HG03378 (cell line): ENCODE measurements at regions not wholly inside any gene's neighbourhood (a gene's known extent, or its start where the extent isn't known, plus 50 kb on each side); places are given as distances from the start of the nearest gene placed in this dataset.

ENCODE experiments used
- ATAC-seq: cut with Tn5 transposase; IDR thresholded peaks from one replicate; pipeline ENCODE4 v1.9.1; 2021; ENCODE audit warnings: mild to moderate bottlenecking, moderate library complexity; ENCODE audit not compliant: unreplicated experiment

DNA sequence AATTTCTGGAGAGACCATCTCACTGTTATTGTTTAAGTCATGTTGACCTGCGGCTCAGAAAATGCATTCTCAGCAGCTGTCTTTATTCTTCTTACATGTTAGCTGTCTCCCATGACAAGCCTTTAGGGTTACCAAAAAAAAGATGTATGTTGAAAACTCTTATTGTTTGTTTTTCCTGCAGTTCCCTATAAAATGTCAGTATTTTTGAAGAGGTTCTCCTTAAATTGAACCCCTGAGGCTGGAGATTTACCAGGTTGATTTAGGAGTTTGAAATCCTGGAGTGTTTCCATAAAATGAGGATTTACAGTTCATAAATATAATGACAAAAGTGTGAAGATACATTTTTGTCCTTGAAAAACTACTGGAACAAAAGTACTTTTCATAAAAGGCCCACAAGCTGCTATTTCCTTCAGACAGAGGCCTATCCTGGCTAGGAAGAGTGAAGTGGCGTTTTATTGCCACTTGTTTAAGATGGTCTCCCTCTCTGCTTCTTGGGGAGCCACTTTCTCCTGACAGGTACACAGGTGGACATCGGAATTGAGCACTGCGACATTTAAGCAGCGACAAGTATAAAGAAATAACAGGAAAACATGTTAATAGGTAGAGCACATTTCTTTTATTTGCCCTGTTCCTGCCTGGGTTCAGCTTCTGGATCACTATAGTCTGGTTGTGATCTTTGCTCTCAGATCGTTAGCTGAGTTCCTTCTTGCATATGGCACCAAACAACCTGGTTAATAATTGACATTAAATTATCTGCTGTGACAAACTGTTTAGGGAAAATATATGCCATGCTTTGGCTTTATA, 344.8 kb upstream of the RPS23 start:
- ATAC-seq = no peak

DNA sequence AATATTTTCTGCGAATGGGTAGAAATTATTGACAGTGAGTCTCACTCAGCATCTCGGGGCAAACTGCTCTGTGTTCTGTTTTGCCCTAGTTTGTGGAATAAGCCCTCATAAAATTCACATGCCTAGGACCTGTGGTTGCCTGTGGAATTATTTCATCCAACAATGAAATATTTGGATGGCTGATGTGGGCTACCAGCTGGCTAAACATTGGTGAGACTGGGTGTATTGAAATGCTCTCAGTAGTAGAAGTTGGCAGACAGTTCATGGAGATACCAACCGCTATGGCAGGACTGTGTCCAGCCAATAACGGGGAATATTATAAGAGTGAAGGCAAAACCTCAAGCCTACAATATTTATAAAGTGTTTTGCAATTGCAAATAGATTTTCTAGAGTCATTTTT, 344.1 kb upstream of the RPS23 start:
- no peak for ATAC-seq

DNA sequence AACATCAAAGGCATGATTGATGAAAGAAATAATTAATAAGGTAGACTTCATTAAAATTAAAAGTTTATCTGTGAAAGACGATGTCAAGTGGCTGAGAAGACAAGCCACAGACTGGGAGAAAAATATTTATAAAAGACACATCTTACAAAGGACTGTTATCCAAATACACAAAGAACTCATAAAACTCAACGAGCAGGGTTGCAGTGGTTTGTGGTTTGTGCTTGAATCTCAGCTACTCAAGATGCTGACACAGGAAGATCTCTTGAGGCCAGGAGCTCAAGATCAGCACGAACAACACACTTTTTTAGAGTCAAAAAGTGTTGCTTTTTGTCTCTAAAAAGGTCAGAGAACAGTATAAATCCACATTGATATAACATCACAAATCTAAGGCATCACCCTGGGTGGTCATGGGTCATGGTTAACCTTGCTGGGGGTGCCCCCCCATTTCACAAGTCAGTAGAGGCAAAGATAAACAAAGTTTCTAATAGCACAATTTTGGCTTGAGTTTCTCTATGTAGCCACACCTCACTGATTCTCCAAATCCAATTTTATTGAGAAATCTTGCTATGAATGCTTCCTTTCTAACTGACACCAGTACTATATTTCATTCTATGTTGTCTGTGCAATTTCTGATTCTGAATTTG, 342.9 kb upstream of the RPS23 start:
- no peak for ATAC-seq

DNA sequence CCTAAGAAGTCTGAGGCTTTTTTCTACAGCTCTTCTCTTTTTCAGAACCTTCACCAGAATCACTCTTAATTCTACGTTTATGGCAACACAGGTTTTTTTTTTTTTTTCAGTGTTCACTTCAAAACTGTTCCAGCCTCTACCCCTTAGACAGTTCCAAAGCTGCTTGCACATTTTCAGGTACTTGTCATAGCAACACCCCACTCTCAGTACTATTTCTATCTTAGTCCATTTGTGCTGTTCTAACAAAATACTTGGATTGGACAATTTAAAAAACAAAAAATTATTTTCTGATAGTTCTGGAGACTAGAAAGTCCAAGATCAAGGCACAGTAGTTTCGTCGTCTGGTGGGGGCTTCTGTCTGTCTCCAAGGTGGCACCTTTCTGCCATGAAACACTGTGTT, 340.9 kb upstream of the RPS23 start:
- ATAC-seq = no peak

DNA sequence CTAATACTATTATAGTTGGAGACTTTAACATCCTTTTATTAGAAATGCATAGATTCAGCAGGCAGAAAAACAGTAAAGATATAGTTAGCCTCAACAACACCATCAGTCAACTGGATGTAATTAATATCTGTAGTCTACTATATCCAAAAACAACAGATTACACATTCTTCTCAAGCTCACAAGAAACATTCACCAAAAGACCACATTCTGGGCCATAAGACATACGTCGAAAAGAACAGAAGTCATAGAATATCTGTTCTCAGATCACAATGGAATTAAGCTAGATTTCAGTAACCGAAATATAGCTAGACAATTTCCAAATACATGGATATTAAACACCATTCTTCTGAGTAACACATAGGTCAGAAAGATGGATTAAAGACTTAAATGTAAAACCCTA, 336.6 kb upstream of the RPS23 start:
- ATAC-seq = no peak

DNA sequence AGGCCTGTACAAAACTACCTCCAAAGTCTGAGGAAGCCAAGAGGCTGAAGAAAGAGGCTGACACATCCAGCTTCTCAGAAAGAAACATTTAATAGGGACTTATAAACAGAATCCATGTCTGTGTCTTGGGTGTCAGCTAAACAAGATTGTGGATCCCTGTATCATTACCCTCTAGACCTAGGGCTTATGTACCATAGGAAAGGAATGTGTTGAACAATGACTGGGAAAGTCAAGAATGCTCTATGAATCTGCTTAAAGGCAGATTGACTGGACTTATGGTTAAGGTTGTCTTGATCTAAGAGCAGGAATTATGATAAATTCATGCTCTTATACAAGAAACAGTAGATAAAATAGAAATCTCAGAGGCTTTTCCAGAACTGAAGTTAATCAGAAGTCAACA, 335.7 kb upstream of the RPS23 start:
- no peak for ATAC-seq

DNA sequence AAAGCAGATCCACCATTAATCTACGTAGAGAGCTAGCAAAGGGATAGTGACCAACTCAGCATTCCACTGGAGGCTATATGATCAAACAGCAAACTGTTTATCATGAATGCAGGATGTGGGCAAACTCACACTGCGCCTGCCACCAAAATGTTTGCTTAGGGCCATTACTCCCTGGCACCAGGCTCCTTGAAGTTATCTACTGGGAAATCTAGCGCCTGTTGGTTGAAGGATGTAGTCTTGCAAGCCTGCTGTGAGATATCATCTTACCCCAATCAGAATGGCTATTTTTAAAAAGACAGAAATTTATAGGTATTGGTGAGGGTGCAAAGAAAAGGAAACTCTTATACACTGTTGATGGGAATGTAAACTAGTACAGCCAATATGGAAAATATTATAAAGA, 332.5 kb upstream of the RPS23 start:
- ATAC-seq = no peak

DNA sequence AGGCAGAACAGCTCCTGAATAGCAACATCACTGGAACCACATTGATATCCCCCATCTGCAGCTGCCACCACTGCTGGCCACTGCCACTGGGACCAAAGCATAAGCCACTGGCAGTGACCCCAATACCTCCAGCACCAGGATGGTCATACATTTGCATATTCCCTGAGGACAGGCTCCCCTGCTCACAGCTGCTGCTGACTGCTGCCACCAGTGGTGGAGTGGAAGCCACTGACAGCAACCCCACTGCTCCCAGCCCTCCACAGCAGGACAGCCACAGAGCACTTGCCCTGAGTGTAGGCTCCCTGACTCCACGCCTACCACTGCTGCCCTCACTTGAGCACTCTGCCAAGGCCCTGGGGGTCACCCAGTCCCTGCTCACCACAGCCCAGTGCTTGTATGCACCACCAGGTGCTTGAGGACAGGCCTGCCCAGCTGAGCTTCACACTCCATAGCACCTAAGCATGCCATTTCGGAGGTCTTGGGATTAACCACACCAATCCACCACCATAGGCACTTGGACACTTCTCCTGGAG, 327.4 kb upstream of the RPS23 start:
- no peak for ATAC-seq

DNA sequence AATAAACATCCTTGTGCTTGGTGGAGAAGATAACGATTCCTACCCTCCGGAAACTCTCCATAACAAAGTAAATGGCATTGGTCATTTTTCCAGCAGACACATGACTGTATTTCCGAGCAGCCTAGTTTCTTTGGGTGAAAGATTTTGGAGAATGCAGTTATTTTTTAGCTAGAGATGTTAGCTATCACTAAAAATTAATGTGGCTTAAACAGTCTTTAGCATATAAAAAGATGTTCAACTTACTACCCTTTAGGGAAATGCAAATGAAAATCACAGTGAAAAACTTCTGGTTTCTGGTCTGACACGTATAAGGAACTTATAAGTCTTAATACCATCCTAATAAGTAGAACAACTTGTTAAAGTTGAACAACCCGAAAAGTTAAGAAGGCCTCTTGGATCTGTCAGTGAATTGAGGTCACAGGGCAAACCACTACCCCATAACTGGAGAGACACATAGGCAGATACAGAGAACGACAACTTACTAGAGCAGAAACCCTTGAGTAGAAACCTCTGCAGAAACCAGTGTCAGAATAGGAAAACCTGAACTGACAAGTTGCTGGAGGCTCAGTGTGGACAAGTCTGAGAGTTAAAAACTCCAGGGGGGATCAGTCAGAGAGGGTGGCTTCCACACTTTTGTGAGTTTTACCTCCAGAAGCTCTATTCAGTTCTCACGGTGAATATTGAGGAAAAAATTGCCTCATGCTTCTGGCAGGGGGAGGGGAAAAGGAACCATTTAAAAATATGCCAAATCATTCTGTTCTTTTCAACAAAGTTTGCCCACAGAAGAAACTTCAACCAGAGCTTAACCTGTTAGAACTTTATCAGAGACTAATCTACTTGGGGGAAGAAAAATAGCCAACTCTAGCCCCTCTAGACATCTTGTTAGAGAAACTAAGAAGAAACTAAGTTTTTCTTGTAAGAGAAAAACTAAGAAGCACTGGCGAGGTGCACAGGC, 325.2 kb upstream of the RPS23 start:
- no peak for ATAC-seq

DNA sequence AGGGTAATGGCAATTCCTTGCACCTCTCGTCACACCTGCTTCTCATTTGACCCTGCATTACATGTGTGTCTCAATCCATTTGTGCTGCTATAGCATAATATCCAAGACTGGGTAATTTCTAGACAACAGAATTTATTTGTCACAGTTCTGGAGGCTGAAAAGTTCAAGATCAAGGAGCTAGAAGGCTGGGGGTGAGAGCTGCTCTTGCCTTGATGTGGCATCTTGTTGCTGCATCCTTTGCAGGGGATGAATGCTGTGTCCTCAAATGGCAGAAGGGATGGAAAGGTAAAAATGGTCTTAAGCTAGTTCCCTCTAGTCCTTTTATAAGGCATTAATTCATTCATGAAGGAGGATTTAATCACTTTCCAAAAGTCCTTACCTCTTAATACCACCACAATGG, 323.7 kb upstream of the RPS23 start:
- ATAC-seq = no peak

DNA sequence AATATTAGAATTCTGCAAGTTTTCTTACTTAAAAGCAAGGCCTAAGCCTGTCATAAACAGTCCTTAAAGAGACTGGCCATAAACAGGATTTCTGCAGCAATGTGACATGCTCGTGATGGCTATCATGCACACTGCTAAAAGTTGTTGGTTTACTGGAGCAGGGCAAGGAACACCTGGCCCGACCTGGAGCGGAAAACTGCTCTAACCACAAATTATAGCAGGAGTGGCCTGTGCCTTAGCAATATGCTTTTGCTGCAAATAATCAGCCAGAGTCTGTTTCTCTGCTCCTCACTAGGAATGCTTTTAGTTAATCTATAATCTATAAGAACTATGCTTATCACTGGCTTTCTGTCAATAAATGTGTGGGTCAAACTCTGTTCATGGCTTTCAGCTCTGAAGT, 322.9 kb upstream of the RPS23 start:
- no peak for ATAC-seq

DNA sequence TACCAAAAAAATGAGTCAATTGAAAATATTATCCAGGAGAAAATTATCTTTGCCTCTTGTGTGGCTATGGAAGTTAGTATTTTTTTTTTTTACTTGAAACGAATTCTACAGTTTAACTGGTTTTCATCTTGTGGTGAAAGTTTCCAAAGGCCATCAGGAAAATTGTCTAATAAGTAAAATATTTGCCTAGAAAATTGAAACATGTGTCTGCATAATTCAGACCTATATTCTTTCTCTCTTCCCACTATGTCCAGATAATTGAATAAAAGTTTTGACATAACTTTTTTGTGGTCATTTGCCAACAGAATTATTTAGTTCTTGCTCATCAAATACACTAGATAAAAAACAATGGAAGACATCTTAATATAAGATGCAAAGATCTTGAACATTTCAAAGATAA, 321.5 kb upstream of the RPS23 start:
- no peak for ATAC-seq

DNA sequence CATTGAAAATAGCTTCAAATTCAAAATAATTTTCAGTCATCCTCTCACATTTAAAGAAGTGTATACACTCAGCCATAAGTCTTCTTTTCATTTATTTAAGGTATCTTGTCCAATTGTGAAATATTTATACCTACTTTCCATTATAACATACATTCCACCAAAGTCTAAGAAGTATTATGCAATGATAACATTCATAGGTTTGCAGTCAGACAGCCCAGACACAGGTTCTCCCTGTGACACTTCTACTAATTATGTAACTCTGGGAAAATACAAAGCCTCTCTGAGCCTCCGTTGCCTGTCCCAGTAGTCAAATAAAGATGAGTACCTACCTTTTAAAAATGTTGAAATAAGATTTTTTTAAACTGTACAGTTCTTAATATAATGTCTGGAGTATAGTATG, 320.9 kb upstream of the RPS23 start:
- ATAC-seq = no peak

DNA sequence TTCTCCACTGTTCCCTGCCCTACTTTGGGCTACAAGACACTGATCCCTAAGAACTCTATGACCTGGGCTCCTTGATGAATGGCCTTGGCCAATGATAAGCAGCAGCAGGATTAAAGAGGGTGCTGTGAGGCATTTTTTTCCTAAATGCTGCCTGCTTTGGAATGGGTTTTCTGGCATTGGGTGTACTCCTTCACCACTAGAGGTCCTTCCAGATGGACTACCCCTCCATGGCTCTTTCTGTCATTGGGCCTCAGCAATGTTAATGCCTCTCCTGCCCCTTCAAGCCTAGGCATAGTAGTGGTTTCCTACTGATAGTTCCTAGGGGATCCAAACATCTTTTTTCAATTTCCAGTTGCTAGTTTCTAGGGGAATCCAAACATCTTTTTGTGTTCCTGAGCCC, 319.3 kb upstream of the RPS23 start:
- ATAC-seq = no peak

DNA sequence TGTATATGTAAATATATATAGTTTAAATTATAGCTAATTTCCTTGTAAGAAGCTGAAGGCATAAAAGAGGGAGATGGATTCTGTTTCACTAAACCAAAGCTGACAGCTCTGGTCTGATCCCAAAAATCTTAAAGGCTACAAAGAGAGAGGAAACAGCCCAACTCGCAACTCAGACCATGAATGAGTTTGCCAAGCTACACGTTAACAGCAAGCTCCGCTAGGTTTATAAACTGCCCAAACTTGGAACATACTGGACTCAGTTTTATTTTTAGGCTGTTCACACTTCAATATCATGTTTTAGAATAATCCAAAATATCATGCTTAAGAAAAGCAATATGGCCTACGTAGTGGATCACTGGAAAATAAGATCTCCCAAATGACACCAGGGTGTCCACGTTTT, 318.3 kb upstream of the RPS23 start:
- no peak for ATAC-seq

DNA sequence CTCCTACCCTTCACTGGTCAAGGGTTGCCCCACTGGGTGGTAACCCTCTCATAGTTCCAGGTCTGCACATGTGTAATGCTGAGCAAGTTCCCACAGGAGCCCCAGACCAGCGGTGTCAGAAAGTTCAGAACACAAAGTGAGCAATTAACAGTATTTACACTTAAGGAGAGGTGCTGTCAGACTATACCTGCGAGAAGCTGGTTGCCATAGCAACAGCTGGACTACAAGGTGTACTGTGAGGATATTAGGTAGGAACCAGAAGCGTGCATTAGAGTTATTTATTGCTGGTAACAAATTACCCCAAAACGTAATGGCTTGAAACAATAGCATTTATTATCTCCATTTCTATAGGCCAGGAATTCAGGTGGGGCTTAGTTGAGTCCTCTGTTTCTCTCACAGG, 317.0 kb upstream of the RPS23 start:
- ATAC-seq = no peak

DNA sequence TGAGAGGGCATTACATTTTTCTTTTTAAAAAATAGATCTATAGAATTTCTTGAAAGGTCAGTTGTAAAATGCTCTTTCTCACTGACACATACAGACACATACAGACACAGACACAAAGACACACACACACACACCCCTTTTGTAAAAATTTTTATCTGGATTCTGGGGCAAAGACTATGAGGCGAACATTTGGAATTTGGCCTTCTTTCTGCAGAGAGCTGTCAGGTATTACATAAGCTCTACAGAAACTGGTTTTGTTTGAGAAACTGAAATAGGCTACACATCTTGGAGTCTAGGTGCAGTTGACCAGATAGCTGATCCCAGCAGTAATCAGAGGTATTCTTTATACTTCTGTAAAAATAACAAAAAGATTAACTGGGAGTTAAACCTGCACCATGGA, 315.9 kb upstream of the RPS23 start:
- no peak for ATAC-seq

DNA sequence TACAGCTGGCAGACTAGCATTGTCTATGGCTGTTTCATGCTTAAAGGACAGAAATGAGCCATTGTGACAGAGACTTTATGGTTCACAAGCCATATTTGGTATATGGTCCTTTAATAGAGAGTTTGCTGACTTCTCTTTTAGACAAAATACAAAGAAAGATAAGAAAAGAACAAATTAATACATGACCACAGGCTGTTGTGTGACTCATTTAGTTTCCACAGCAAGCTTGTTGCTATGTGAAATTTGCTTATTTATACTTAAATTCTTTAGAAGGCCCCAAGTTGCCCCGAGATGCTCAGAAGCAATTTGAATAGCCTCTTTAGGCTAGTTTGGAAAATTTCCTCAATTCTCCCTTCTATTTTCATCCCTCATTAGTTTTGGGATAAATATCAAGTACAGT, 315.3 kb upstream of the RPS23 start:
- ATAC-seq = no peak

DNA sequence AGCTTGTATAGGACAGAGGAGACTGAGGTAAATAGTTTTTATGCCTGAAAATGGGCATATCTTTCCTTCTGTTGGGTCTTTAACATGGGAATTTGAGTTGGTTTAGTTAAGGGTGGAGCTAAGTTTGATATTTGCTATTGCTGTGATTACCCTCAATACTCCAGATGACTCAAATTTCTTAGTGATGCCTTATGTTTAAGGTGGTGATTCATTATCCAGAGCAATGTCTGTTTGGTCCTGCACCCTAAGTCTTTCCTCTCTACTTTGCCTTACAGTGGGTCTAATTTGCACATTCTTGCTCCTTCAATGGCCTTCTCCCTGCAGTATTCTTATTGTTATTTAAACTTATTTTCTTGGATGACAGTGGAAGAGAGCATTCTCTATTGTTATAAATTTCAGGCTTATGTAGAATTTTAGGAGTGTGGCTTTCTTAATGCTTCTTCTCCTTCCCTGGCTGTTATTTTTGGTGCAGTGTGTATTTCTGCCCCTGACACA, 312.9 kb upstream of the RPS23 start:
- no peak for ATAC-seq

DNA sequence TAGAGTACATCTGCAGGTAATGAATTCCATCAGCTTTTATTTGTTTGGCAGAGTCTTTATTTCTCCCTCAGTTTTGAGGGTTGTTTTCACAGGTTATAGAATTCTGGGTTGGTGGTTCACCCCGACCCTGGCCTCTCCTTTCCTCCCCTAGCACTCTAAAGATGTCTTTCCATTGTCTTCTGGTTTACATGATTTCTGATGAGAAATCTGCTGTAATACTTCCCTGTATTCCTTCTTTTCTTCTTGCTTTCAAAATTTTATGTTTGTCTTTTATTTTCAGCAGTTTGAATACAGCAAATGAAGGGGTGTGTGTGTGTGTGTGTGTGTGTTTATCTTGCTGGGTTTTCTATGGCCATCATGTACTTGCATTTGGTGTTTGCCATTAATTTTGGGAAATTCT, 312.0 kb upstream of the RPS23 start:
- no peak for ATAC-seq

DNA sequence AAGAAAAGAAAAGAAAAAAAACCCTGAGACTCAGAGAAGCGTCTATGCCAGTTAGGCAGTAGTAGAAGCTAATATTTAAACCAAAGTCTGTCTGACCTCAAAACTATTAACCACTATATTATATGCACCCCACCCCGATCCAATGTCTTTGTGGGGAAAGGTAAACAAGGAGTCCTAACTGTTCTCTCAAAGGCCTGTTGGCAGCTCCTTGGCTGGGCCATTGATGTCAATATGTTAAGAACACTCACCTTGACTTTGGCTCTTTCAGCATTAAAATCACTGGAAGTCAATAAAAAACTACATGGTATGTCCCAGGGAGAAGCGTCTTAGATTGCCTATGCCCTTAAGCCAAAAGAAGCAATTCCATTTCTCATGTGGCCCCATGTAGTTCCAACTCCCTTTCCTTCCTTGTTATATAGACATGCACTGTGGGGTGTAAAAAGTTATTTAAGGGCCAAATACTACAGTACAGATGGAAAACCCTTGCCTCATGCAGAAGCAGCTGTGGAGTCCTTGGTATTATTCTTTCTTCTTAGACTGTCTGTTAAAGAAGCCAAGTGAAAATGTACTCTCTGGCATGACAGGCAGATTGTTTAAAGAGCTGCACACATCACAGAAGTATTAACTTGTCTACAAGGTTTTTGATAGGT, 308.6 kb upstream of the RPS23 start:
- ATAC-seq = no peak
